ENCODE measurements at regions not wholly inside any gene's neighbourhood (a gene's known extent, or its start where the extent isn't known, plus 50 kb on each side); places are given as distances from the start of the nearest gene placed in this dataset.

DNA sequence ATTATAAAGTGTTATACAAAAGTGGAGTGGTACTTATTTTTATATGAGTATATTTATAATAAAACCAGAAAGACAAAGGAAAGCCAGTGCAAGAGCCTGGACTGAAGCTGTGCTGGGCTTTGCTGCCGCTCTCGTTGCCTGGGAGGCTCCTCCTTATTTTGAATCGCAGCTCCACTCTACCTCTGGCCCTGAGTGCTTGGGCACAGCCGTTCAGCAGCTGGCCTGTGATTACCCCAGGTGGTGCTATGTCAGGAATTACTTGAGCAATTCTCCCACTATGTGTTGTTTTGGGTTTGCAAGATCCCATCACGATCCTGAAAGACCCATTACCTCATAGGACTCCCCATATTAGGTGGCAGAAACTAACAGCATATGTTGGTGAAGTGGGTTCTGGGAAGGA lies 53.0 kb upstream of the LCLAT1 start:
- peaks cover 7 to 19% of the 10 kb centered on the region in 2 donors for H3K4me1 Mint-ChIP-seq
- no peak overlapping the region for H3K4me3 Mint-ChIP-seq
- ATAC-seq (replicated peaks) (no peak), DNase-seq (no peak)
- no peaks in the 10 kb centered on the region for H3K27me3 Mint-ChIP-seq
- no peaks in the 10 kb centered on the region for H3K9me3 Mint-ChIP-seq
- H3K27ac Mint-ChIP-seq = no peak overlapping the region
- no peaks in the 10 kb centered on the region for H3K36me3 Mint-ChIP-seq

DNA sequence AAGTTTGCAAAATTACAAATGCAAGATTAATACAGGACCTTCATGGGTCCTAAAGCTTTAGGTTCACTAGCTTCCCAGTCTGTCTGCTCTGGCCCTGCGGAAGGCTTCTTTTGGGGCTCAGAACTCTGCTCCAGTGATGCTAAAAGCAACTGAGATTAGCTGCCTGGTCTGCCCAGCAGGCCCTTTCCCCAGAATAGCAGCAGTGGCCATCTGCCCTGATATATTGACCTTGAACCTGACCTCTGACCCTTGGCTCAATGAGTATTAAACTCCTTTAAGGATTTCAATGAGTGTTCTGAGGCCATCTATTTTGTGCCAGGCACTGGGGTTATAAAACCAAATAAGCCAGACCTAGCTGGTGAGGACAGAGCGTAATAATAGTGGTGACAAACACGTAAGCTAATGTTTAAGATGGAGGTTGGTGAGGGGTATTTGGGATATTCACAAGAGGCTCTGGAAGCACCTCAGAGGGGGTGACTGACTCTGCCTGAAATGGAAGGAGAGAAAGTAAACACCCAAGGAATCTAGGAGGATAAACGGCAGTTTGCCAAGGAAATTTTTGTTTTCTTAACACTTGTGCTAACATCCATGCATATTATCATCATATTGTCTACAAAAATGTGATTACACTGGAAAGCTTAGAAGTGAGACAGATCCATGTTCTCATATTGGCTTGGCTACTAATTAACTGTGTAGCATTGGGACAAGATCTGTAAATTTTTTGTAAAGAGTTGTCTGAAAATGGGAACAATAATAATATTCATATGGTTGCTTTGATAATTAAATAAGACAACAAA lies 50.4 kb upstream of the LCLAT1 start:
- Mint-ChIP-seq H3K4me1 (peaks cover 2 to 13% of the 10 kb centered on the region in 2 donors), H3K36me3 (no peaks in the 10 kb centered on the region), H3K9me3 (no peaks in the 10 kb centered on the region), H3K4me3 (no peak overlapping the region), H3K27me3 (no peaks in the 10 kb centered on the region), H3K27ac (no peak overlapping the region)
- DNase-seq (no peak), ATAC-seq (replicated peaks) (no peak)

Data from stimulated activated naive B cell treated with anti-CD40 and anti-IgM and Interleukin-4, amounts not matched to agents 10 μg/mL and 1 μg/mL and 100 μg/mL, for 72 hours (primary cell).